Neural progenitor cell (in vitro differentiated cells): ENCODE measurements at regions not wholly inside any gene's neighbourhood (a gene's known extent, or its start where the extent isn't known, plus 50 kb on each side); places are given as distances from the start of the nearest gene placed in this dataset.

ENCODE experiments used
- EZH2 ChIP-seq: fragments of 200-600 bp; sonication (generic); IDR thresholded peaks from 2 replicates; pipeline ENCODE4 v1.6.1; 2017; ENCODE audit warnings: antibody characterized with exemption, mild to moderate bottlenecking, moderate library complexity
- EZH2phosphoT487 ChIP-seq: fragments of 200-600 bp; sonication (generic); IDR thresholded peaks from 2 replicates; pipeline ENCODE4 v1.6.1; 2017; ENCODE audit warnings: antibody characterized with exemption
- TF ChIP-seq, protein P1 (sequence below): fragments of 200-600 bp; sonication (generic); IDR thresholded peaks from 2 replicates; pipeline ENCODE4 v1.5.1; 2017; ENCODE audit warnings: antibody characterized with exemption, mild to moderate bottlenecking

DNA sequence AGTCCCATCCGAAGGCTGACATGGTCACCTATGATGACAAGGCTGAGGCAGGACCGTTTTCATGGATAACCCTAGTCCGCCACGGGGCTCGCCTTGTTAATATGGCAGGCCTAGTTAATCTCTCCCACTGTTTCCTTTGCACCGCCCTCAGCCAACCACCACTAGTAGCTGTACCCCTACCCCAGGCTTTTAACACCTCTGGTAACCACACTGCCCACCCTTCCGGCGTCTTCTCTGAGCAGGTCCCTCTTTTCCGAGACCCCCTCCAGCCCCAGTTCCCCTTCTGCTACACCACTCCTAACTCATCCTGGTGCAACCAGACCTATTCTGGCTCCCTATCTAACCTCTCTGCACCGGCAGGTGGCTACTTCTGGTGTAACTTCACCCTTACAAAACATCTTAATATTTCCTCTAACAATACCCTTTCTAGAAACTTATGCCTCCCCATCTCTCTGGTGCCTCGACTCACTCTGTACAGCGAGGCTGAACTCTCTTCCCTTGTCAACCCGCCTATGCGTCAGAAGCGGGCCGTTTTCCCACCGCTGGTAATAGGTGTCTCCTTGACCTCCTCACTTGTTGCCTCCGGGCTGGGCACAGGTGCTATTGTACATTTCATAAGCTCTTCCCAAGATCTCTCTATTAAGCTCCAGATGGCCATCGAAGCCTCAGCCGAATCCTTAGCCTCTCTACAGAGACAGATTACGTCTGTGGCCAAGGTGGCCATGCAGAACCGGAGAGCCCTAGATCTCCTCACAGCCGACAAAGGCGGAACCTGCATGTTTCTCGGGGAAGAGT, 964.4 kb downstream of the RPA4 start:
- TF ChIP-seq, protein P1, sequence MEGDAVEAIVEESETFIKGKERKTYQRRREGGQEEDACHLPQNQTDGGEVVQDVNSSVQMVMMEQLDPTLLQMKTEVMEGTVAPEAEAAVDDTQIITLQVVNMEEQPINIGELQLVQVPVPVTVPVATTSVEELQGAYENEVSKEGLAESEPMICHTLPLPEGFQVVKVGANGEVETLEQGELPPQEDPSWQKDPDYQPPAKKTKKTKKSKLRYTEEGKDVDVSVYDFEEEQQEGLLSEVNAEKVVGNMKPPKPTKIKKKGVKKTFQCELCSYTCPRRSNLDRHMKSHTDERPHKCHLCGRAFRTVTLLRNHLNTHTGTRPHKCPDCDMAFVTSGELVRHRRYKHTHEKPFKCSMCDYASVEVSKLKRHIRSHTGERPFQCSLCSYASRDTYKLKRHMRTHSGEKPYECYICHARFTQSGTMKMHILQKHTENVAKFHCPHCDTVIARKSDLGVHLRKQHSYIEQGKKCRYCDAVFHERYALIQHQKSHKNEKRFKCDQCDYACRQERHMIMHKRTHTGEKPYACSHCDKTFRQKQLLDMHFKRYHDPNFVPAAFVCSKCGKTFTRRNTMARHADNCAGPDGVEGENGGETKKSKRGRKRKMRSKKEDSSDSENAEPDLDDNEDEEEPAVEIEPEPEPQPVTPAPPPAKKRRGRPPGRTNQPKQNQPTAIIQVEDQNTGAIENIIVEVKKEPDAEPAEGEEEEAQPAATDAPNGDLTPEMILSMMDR, result no peak
- TF ChIP-seq EZH2 (no peak), EZH2phosphoT487 (no peak)
